Kidney (tissue), 13 donors: ENCODE measurements at regions not wholly inside any gene's neighbourhood (a gene's known extent, or its start where the extent isn't known, plus 50 kb on each side); places are given as distances from the start of the nearest gene placed in this dataset.
A peak's percentile ranks its signal among the peaks of the same experiment; 100 is the strongest.

Experiments
- DNase-seq, 5 donors: peaks; one replicate each; pipeline ENCODE4 v3.0.0-alpha.2; 2013 to 2020
- FAIRE-seq: peaks from 2 replicates; lab custom pipeline; 2012; peaks lifted over from hg19 to GRCh38; lab: Jason Lieb, UNC
- H3K27ac ChIP-seq, 2 donors: one replicate each; pipeline ENCODE4 v1.7.0; 2013; ENCODE audit warnings: low read depth in 2 of 2, low read length in 2 of 2, inconsistent platforms in 1 of 2
- H3K27me3 ChIP-seq: one replicate; pipeline ENCODE4 v1.7.1; 2013; ENCODE audit warnings: low read length, inconsistent platforms; ENCODE audit not compliant: control insufficient read depth, insufficient read depth
- H3K36me3 ChIP-seq, 3 donors: one replicate each; pipeline versions ENCODE4 v1.7.0 to v1.7.1; 2013; ENCODE audit warnings: low read length in 3 of 3, control low read depth in 1 of 3, inconsistent platforms in 1 of 3; ENCODE audit not compliant: insufficient read depth in 3 of 3, control insufficient read depth in 2 of 3
- H3K4me1 ChIP-seq, 3 donors: one replicate each; pipeline versions ENCODE4 v1.7.0 to v1.7.1; 2013; ENCODE audit warnings: low read length in 3 of 3, inconsistent platforms in 1 of 3, low read depth in 1 of 3; ENCODE audit not compliant: control insufficient read depth in 2 of 3, insufficient read depth in 2 of 3
- H3K4me3 ChIP-seq, 3 donors: one replicate each; pipeline versions ENCODE4 v1.7.0 to v1.8.1; 2013; ENCODE audit warnings: low read length in 3 of 3, control low read depth in 1 of 3, inconsistent platforms in 1 of 3
- H3K9ac ChIP-seq, 3 donors: one replicate each; pipeline versions ENCODE4 v1.7.0 to v1.7.1; 2013; ENCODE audit warnings: low read length in 3 of 3, control low read depth in 1 of 3, inconsistent platforms in 1 of 3
- H3K9me3 ChIP-seq, 3 donors: one replicate each; pipeline versions ENCODE4 v1.7.0 to v1.7.1; 2013; ENCODE audit warnings: low read length in 3 of 3, control low read depth in 1 of 3, inconsistent platforms in 1 of 3; ENCODE audit not compliant: control insufficient read depth in 2 of 3, insufficient read depth in 1 of 3
- CTCF ChIP-seq: IDR thresholded peaks from 3 replicates; pipeline ENCODE4 v1.5.1; 2012; ENCODE audit warnings: mild to moderate bottlenecking, moderate library complexity, borderline replicate concordance; ENCODE audit not compliant: insufficient read depth; ENCODE audit errors: extremely low read depth
- intact Hi-C: fragments of 100-400 bp; cut with DNase I; formaldehyde crosslinking; loops from one replicate; pipeline ENCODE4 v1.11.1; 2022
- donor health status: control.
- donor health status: control.
- donor health status: control.
- donor health status: control.
- donor health status: control.
- donor health status: DM: yes; HTN: yes; CAD: no.
- donor health status: Normal renal cell carcinoma (clear cell type).

GRCh38 chrX:3257471-3257870 lies 89.0 kb downstream of the MXRA5 start:
- H3K27me3 ChIP-seq, result no peaks in the 10 kb centered on the region
- no peaks in the 10 kb centered on the region for H3K36me3 ChIP-seq
- TF ChIP-seq CTCF, result no peak
- H3K27ac ChIP-seq, result no peak overlapping the region
- no peak overlapping the region for H3K4me3 ChIP-seq
- DNase-seq, result no peak
- FAIRE-seq, result no peak
- H3K9ac ChIP-seq, result no peak overlapping the region
- H3K4me1 ChIP-seq, result no peaks in the 10 kb centered on the region
- no peaks in the 10 kb centered on the region for H3K9me3 ChIP-seq
- intact Hi-C loops, result no loop called here

- DNase-seq (no peak), FAIRE-seq (no peak)
- H3K27ac ChIP-seq, result no peak overlapping the region
- H3K4me1 ChIP-seq, result no peaks in the 10 kb centered on the region
- no peaks in the 10 kb centered on the region for H3K27me3 ChIP-seq
- H3K36me3 ChIP-seq, result no peaks in the 10 kb centered on the region
- no peak overlapping the region for H3K9ac ChIP-seq
- TF ChIP-seq CTCF, result no peak
- H3K9me3 ChIP-seq, result no peaks in the 10 kb centered on the region
- intact Hi-C loops, result no loop called here
- no peak overlapping the region for H3K4me3 ChIP-seq
Measured at GRCh38 chrX:3256868-3257267, 89.6 kb downstream of the MXRA5 start.

GRCh38 chrX:3252744-3253143 lies 93.7 kb downstream of the MXRA5 start:
- no peak for FAIRE-seq
- Histone ChIP-seq H3K27ac (no peak overlapping the region), H3K9me3 (no peaks in the 10 kb centered on the region), H3K27me3 (no peaks in the 10 kb centered on the region), H3K4me3 (no peak overlapping the region), H3K4me1 (no peaks in the 10 kb centered on the region), H3K9ac (no peak overlapping the region), H3K36me3 (no peaks in the 10 kb centered on the region)
- no peak for TF ChIP-seq CTCF
- no peak for DNase-seq
- intact Hi-C loops, result no loop called here

GRCh38 chrX:3250966-3251365 lies 95.5 kb downstream of the MXRA5 start:
- Histone ChIP-seq H3K4me1 (no peaks in the 10 kb centered on the region), H3K27me3 (no peaks in the 10 kb centered on the region), H3K36me3 (no peaks in the 10 kb centered on the region), H3K9ac (no peak overlapping the region), H3K27ac (no peak overlapping the region), H3K9me3 (no peaks in the 10 kb centered on the region), H3K4me3 (no peak overlapping the region)
- TF ChIP-seq CTCF, result no peak
- intact Hi-C loops, result no loop called here
- peak in 1 of 5 donors; percentile 9 for DNase-seq
- no peak for FAIRE-seq
